Adipocyte (in vitro differentiated cells): ENCODE measurements at regions not wholly inside any gene's neighbourhood (a gene's known extent, or its start where the extent isn't known, plus 50 kb on each side); places are given as distances from the start of the nearest gene placed in this dataset.

Experiments used
- DNase-seq: peaks from one replicate; pipeline ENCODE4 v3.0.0-alpha.2; 2015; ENCODE audit warnings: low read depth
- H3K27me3 ChIP-seq: replicated peaks from 2 replicates; pipeline ENCODE4 v1.7.0; 2013; ENCODE audit warnings: mild to moderate bottlenecking, low read length, moderate library complexity; ENCODE audit not compliant: control insufficient read depth, insufficient read depth
- H3K36me3 ChIP-seq: 2 replicates; pipeline ENCODE4 v1.7.0; 2013; ENCODE audit warnings: low read length, mild to moderate bottlenecking, moderate library complexity; ENCODE audit not compliant: control insufficient read depth, insufficient read depth, severe bottlenecking
- H3K4me1 ChIP-seq: 2 replicates; pipeline ENCODE4 v1.7.0; 2013; ENCODE audit warnings: mild to moderate bottlenecking, low read length, moderate library complexity; ENCODE audit not compliant: control insufficient read depth, insufficient read depth
- H3K4me3 ChIP-seq: 2 replicates; pipeline ENCODE4 v1.7.0; 2013; ENCODE audit warnings: mild to moderate bottlenecking, low read length, moderate library complexity
- H3K9ac ChIP-seq: 2 replicates; pipeline ENCODE4 v1.7.0; 2013; ENCODE audit warnings: mild to moderate bottlenecking, low read length, moderate library complexity
- H3K9me3 ChIP-seq: 2 replicates; pipeline ENCODE4 v1.7.0; 2013; ENCODE audit warnings: mild to moderate bottlenecking, low read length, moderate library complexity; ENCODE audit not compliant: control insufficient read depth

GRCh38 chr22:22432479-22432878 is 76.1 kb downstream of the ZNF280B start:
- Histone ChIP-seq H3K4me1 (no peaks in the 10 kb centered on the region), H3K4me3 (no peak overlapping the region), H3K9me3 (peaks cover 9% of the 10 kb centered on the region), H3K9ac (no peak overlapping the region), H3K27me3 (peaks cover 48% of the 10 kb centered on the region), H3K36me3 (no peaks in the 10 kb centered on the region)
- DNase-seq = no peak

GRCh38 chr22:22432937-22433336 is 75.6 kb downstream of the ZNF280B start:
- H3K4me1 ChIP-seq = no peaks in the 10 kb centered on the region
- H3K36me3 ChIP-seq = no peaks in the 10 kb centered on the region
- no peak for DNase-seq
- no peak overlapping the region for H3K4me3 ChIP-seq
- peaks cover 9% of the 10 kb centered on the region for H3K9me3 ChIP-seq
- peaks cover 49% of the 10 kb centered on the region for H3K27me3 ChIP-seq
- H3K9ac ChIP-seq = no peak overlapping the region

GRCh38 chr22:22433770-22434169 is 74.8 kb downstream of the ZNF280B start:
- peaks cover 50% of the 10 kb centered on the region for H3K27me3 ChIP-seq
- no peaks in the 10 kb centered on the region for H3K4me1 ChIP-seq
- H3K4me3 ChIP-seq = no peak overlapping the region
- no peaks in the 10 kb centered on the region for H3K36me3 ChIP-seq
- no peak overlapping the region for H3K9ac ChIP-seq
- no peak for DNase-seq
- H3K9me3 ChIP-seq = peaks cover 9% of the 10 kb centered on the region
